LNCAP (cell line): ENCODE measurements at regions not wholly inside any gene's neighbourhood (a gene's known extent, or its start where the extent isn't known, plus 50 kb on each side); places are given as distances from the start of the nearest gene placed in this dataset.

ENCODE experiments used
- CTCF ChIP-seq: fragments of 450-650 bp; IDR thresholded peaks from 2 replicates; pipeline ENCODE4 v1.5.1; 2017; ENCODE audit warnings: mild to moderate bottlenecking

GRCh38 chr21:28714777-28715464 is 277.8 kb downstream of the LTN1 start:
- no peak for TF ChIP-seq CTCF

- TF ChIP-seq CTCF = no peak
These were observed 280.3 kb downstream of the LTN1 start for GRCh38 chr21:28712411-28712810.

- TF ChIP-seq CTCF = no peak
These were observed 287.1 kb downstream of the LTN1 start for GRCh38 chr21:28705616-28706015.

GRCh38 chr21:28704746-28705145 is 287.9 kb downstream of the LTN1 start:
- no peak for TF ChIP-seq CTCF

GRCh38 chr21:28703861-28704260 is 288.8 kb downstream of the LTN1 start:
- TF ChIP-seq CTCF = no peak

- TF ChIP-seq CTCF = no peak
These were observed 292.9 kb downstream of the LTN1 start for GRCh38 chr21:28699596-28700259.

- TF ChIP-seq CTCF = no peak
These were observed 293.5 kb downstream of the LTN1 start for GRCh38 chr21:28699186-28699585.
